ENCODE measurements at regions not wholly inside any gene's neighbourhood (a gene's known extent, or its start where the extent isn't known, plus 50 kb on each side); places are given as distances from the start of the nearest gene placed in this dataset.

DNA sequence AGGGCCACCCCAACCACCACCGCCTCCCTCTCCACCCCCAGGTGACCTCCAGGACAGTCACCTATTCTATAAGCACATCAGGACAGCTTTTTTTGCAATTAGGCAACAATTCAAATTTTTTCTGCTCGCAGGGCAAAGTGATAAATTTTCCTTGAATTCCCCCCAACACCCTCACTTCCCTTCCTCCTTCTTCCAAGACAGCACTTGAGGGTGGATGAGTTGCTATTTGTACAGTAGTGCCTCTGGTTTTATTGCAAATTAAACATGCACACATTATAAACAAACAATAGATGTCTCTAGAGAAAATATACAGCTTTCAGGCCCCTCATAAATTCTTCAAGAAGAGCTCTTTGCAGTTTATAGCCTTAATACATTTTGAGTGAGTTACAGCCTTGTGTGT, 80.9 kb upstream of the USP47 start:
- TF ChIP-seq MYC (IDR thresholded peaks at IDR 0.05; ENCODE audit: low read depth, low read length) (no peak), EZH2 (IDR thresholded peaks at IDR 0.05; ENCODE audit: borderline replicate concordance, low read depth, low read length, severe bottlenecking) (no peak), POLR2A (IDR thresholded peaks at IDR 0.05; ENCODE audit: low read depth, low read length) (no peak), POLR2AphosphoS5 (IDR thresholded peaks at IDR 0.05; ENCODE audit: insufficient read depth, low read depth, low read length) (no peak), JUN (IDR thresholded peaks at IDR 0.05; ENCODE audit: borderline replicate concordance, insufficient read depth, insufficient read length, low read depth) (no peak), FOS (IDR thresholded peaks at IDR 0.05; ENCODE audit: borderline replicate concordance, insufficient read depth, low read length) (no peak)
- TF ChIP-seq, protein P1, sequence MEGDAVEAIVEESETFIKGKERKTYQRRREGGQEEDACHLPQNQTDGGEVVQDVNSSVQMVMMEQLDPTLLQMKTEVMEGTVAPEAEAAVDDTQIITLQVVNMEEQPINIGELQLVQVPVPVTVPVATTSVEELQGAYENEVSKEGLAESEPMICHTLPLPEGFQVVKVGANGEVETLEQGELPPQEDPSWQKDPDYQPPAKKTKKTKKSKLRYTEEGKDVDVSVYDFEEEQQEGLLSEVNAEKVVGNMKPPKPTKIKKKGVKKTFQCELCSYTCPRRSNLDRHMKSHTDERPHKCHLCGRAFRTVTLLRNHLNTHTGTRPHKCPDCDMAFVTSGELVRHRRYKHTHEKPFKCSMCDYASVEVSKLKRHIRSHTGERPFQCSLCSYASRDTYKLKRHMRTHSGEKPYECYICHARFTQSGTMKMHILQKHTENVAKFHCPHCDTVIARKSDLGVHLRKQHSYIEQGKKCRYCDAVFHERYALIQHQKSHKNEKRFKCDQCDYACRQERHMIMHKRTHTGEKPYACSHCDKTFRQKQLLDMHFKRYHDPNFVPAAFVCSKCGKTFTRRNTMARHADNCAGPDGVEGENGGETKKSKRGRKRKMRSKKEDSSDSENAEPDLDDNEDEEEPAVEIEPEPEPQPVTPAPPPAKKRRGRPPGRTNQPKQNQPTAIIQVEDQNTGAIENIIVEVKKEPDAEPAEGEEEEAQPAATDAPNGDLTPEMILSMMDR (IDR thresholded peaks at IDR 0.05; ENCODE audit: extremely low read depth in 1 of 2, insufficient read depth in 1 of 2, low read depth in 1 of 2, low read length in 2 of 2): no peak
- TF ChIP-seq, protein P2, sequence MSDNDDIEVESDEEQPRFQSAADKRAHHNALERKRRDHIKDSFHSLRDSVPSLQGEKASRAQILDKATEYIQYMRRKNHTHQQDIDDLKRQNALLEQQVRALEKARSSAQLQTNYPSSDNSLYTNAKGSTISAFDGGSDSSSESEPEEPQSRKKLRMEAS (IDR thresholded peaks at IDR 0.05; ENCODE audit: insufficient read depth, insufficient read length): no peak

Measured in endothelial cell of umbilical vein (primary cell).